Peyer's patch (tissue), 4 donors: ENCODE measurements at regions not wholly inside any gene's neighbourhood (a gene's known extent, or its start where the extent isn't known, plus 50 kb on each side); places are given as distances from the start of the nearest gene placed in this dataset.

Experiments used
- CTCF ChIP-seq, 6 experiments: fragments of 450-650 bp in 4 of 6; fragments of 200-600 bp in 2 of 6; sonication (generic) in 1 of 6; IDR thresholded peaks; one replicate each; pipeline ENCODE4 v1.5.1; 2017 to 2019; ENCODE audit warnings: antibody characterized with exemption in 6 of 6, mild to moderate bottlenecking in 3 of 6, moderate library complexity in 1 of 6
- POLR2A ChIP-seq, 2 donors: fragments of 450-650 bp; IDR thresholded peaks; one replicate each; pipeline ENCODE4 v1.5.1; 2017; ENCODE audit warnings: antibody characterized with exemption in 2 of 2, mild to moderate bottlenecking in 2 of 2, moderate library complexity in 2 of 2

- TF ChIP-seq CTCF (IDR thresholded peaks at IDR 0.05) = no peak
- no peak for TF ChIP-seq POLR2A (IDR thresholded peaks at IDR 0.05)
Measured at GRCh38 chr10:113441220-113441619, 111.6 kb upstream of the HABP2 start.
